K562 (cell line): ENCODE measurements at regions not wholly inside any gene's neighbourhood (a gene's known extent, or its start where the extent isn't known, plus 50 kb on each side); places are given as distances from the start of the nearest gene placed in this dataset.

Experiments
- ATAC-seq: fragments of 200-7000 bp; cut with Tn5 transposase; 3 replicates; pipeline ENCODE4 v1.9.1; 2020; ENCODE audit warnings: moderate library complexity
- BruUV-seq: library from RNA; stranded (reverse); fragments of 400-500 nt; replicated peaks from 2 replicates; lab custom pipeline; 2021; lab: Mats Ljungman, UMichigan
- CTCF ChIA-PET: fragments of 300-600 bp; formaldehyde crosslinking; extraction: SDS; loops from one replicate; lab custom pipeline; 2021; ENCODE audit warnings: low intra/inter-chr PET ratio; lab: Yijun Ruan, JAX
- POLR2A ChIA-PET: fragments of 300-600, 350-650 bp; sonication (Branson Sonifier 250); formaldehyde crosslinking; extraction: SDS; loops from one replicate; lab custom pipeline; 2021; ENCODE audit warnings: antibody characterized with exemption, inconsistent platforms; lab: Yijun Ruan, JAX
- DNase-seq, 4 experiments: peaks; one replicate each; pipeline versions ENCODE4 v3.0.0 to v3.0.0-alpha.2; 2011 to 2018; ENCODE audit warnings: low spot score in 3 of 4, mixed read lengths in 3 of 4; ENCODE audit errors: extremely low read depth in 1 of 4
- FAIRE-seq: peaks from 2 replicates; lab custom pipeline; 2011; peaks lifted over from hg19 to GRCh38; lab: Jason Lieb, UNC
- H2AFZ ChIP-seq: 2 replicates; pipeline ENCODE4 v1.6.0; 2011; ENCODE audit warnings: low read depth, low read length, control low read depth, inconsistent platforms
- H3K27ac ChIP-seq: fragments of 200-600 bp; 3 replicates; pipeline ENCODE4 v1.8.0; 2011; ENCODE audit warnings: low read depth, mild to moderate bottlenecking, control low read depth, inconsistent platforms, low read length, moderate library complexity, mixed read lengths; ENCODE audit errors: extremely low read depth
- H3K27me3 ChIP-seq, 2 experiments: fragments of 300-600 bp in 1 of 2; 2 replicates in 1 of 2; 3 replicates in 1 of 2; pipeline versions ENCODE4 v1.6.0 to v1.8.0; 2011; ENCODE audit warnings: inconsistent platforms in 2 of 2, low read length in 2 of 2, mild to moderate bottlenecking in 1 of 2, mixed read lengths in 1 of 2, moderate library complexity in 1 of 2; ENCODE audit not compliant: control insufficient read depth in 2 of 2, insufficient read depth in 2 of 2
- H3K36me3 ChIP-seq: fragments of 300-600 bp; 3 replicates; pipeline ENCODE4 v1.8.0; 2011; ENCODE audit warnings: mild to moderate bottlenecking, low read length, inconsistent platforms; ENCODE audit not compliant: control insufficient read depth, insufficient read depth
- H3K4me1 ChIP-seq, 2 experiments: fragments of 200-600 bp in 1 of 2; replicated peaks in 1 of 2; 2 replicates in 1 of 2; 3 replicates in 1 of 2; pipeline versions ENCODE4 v1.5.1 to v1.8.0; 2011; ENCODE audit warnings: inconsistent platforms in 2 of 2, low read length in 2 of 2, mild to moderate bottlenecking in 1 of 2, mixed read lengths in 1 of 2, moderate library complexity in 1 of 2; ENCODE audit not compliant: control insufficient read depth in 2 of 2, insufficient read depth in 2 of 2
- H3K4me2 ChIP-seq: 2 replicates; pipeline ENCODE4 v1.6.1; 2011; ENCODE audit warnings: low read length, control low read depth, inconsistent platforms, mixed read lengths; ENCODE audit not compliant: insufficient read depth
- H3K4me3 ChIP-seq: fragments of 200-600 bp; sonication (generic), shearing (Covaris generic); 2 replicates; pipeline ENCODE4 v1.5.1; 2016; ENCODE audit warnings: control low read depth, inconsistent platforms
- H3K79me2 ChIP-seq: fragments of 200-600 bp; 3 replicates; pipeline ENCODE4 v1.8.0; 2011; ENCODE audit warnings: low read length, inconsistent platforms; ENCODE audit not compliant: control insufficient read depth, insufficient read depth
- H3K9ac ChIP-seq, 2 experiments: 2 replicates each; pipeline versions ENCODE4 v1.6.0 to v1.6.1; 2011; ENCODE audit warnings: low read depth in 2 of 2, low read length in 2 of 2, control low read depth in 1 of 2, inconsistent platforms in 1 of 2, mild to moderate bottlenecking in 1 of 2, mixed read lengths in 1 of 2; ENCODE audit not compliant: insufficient read depth in 1 of 2
- H3K9me1 ChIP-seq: one replicate; pipeline ENCODE4 v1.6.0; 2011; ENCODE audit warnings: inconsistent platforms, mild to moderate bottlenecking, low read length, moderate library complexity; ENCODE audit not compliant: control insufficient read depth, insufficient read depth
- H3K9me3 ChIP-seq: replicated peaks from 2 replicates; pipeline ENCODE4 v1.5.1; 2011; ENCODE audit warnings: low read depth, low read length, inconsistent platforms; ENCODE audit not compliant: control insufficient read depth, insufficient read depth
- H4K20me1 ChIP-seq: replicated peaks from 2 replicates; pipeline ENCODE4 v1.6.1; 2011; ENCODE audit warnings: low read length, inconsistent platforms, mixed read lengths; ENCODE audit not compliant: control insufficient read depth, insufficient read depth
- CBX2 ChIP-seq: fragments of 200-600 bp; sonication (generic); IDR thresholded peaks from one replicate; pipeline ENCODE4 v1.6.1; 2012; ENCODE audit warnings: mild to moderate bottlenecking, low read length, inconsistent platforms; ENCODE audit not compliant: insufficient read depth, poor library complexity, severe bottlenecking
- GATAD2A ChIP-seq: fragments of 450-650 bp; IDR thresholded peaks from 2 replicates; pipeline ENCODE4 v1.6.1; 2017
- HDGF ChIP-seq: fragments of 450-650 bp; IDR thresholded peaks from 2 replicates; pipeline ENCODE4 v1.6.1; 2016
- SMARCE1 ChIP-seq: fragments of 450-650 bp; IDR thresholded peaks from 2 replicates; pipeline ENCODE4 v1.7.1; 2016; ENCODE audit warnings: mild to moderate bottlenecking
- TAF7 ChIP-seq: fragments of 450-650 bp; IDR thresholded peaks from 2 replicates; pipeline ENCODE4 v1.6.1; 2016; ENCODE audit warnings: missing genetic modification characterization, missing compliant biosample characterization
- THRAP3 ChIP-seq: fragments of 450-650 bp; IDR thresholded peaks from 2 replicates; pipeline ENCODE4 v1.6.1; 2016; ENCODE audit warnings: mild to moderate bottlenecking, inconsistent platforms, borderline replicate concordance
- TOE1 ChIP-seq, 2 experiments: fragments of 450-650 bp in 1 of 2; sonication (generic) in 1 of 2; formaldehyde crosslinking in 1 of 2; IDR thresholded peaks; 2 replicates each; pipeline versions ENCODE4 v1.7.1 to v1.8.0; 2016 to 2022; ENCODE audit warnings: borderline replicate concordance in 2 of 2, mild to moderate bottlenecking in 2 of 2, antibody characterized with exemption in 1 of 2, inconsistent platforms in 1 of 2, low read depth in 1 of 2, missing genetic modification reagents in 1 of 2, moderate library complexity in 1 of 2
- U2AF1 ChIP-seq: fragments of 200-400 bp; formaldehyde crosslinking; optimal IDR thresholded peaks from 2 replicates; pipeline ENCODE3; 2017; ENCODE audit warnings: mild to moderate bottlenecking, low read depth, low read length, moderate library complexity
- WGBS: fragments of 100-300 bp; shearing (Covaris generic); methylation state at CpG from one replicate; pipeline ENCODE4 v1.1.6; 2016; ENCODE audit warnings: low coverage, mixed read lengths; ENCODE audit not compliant: insufficient coverage; ENCODE audit errors: missing lambda C conversion rate; 5-methylcytosine and 5-hydroxymethylcytosine counted together
- in situ Hi-C: fragments of 300-500 bp; cut with MboI; formaldehyde crosslinking; loops from 4 replicates; pipeline ENCODE4 v1.15.0; 2018; ENCODE audit warnings: inconsistent platforms, mixed read lengths
- intact Hi-C: fragments of 100-400 bp; cut with micrococcal nuclease; formaldehyde crosslinking; loops from 2 replicates; pipeline ENCODE4 v1.14.2; 2022
- TF ChIP-seq, protein P1 (sequence below): fragments of 250-450 bp; sonication (Bioruptor Pico); IDR thresholded peaks from 2 replicates; pipeline ENCODE4 v1.6.1; 2021; ENCODE audit warnings: mild to moderate bottlenecking
- TF ChIP-seq, protein P2 (sequence below): fragments of 450-650 bp; formaldehyde crosslinking; IDR thresholded peaks from 2 replicates; pipeline ENCODE4 v1.4.0; 2022; ENCODE audit warnings: missing genetic modification characterization
- TF ChIP-seq, protein P3 (sequence below): fragments of 250-450 bp; sonication (Bioruptor Pico); IDR thresholded peaks from 2 replicates; pipeline ENCODE4 v1.5.1; 2021; ENCODE audit warnings: mild to moderate bottlenecking

DNA sequence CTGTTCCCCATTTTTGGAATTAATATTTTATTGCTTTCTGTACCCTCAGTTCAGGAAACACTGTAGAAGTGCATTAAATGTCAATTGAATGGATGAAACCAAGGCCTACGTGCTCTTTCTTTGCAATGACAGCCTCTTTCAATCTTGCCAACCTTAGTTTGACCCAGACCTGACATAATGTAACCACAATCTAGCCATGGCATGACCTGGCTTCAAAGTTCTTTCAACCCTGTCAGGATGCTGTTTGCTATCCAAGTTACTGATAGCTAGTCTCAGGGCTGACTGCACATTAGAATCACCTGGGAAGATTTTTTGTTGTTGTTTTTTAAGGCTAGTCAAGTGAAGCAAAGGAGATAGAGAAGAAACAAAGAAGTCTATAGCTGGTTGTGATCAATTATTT, 190.9 kb upstream of the PKDCC start:
- no peaks in the 10 kb centered on the region; a peak in 1 of 5 replicates for H3K27me3 ChIP-seq
- H3K36me3 ChIP-seq, result no peaks in the 10 kb centered on the region
- no peak overlapping the region for H3K4me2 ChIP-seq
- ATAC-seq (no peak), DNase-seq (no peak), FAIRE-seq (no peak)
- H2AFZ ChIP-seq, result no peak overlapping the region
- CTCF ChIA-PET, result no interaction called here
- no peak overlapping the region for H3K27ac ChIP-seq
- H3K9ac ChIP-seq, result no peak overlapping the region
- no peaks in the 10 kb centered on the region for H3K4me1 ChIP-seq
- H3K9me1 ChIP-seq, result no peaks in the 10 kb centered on the region
- 0 out of 2 replicates have a peak, but pooled peaks cover 3% of the 10 kb centered on the region for H4K20me1 ChIP-seq
- POLR2A ChIA-PET, result no interaction called here
- BruUV-seq, result no TSS peak
- intact Hi-C loops, result no loop called here
- no peaks in the 10 kb centered on the region for H3K9me3 ChIP-seq
- WGBS, result 5% methylated on average over 1 of the region's 1 CpG
- in situ Hi-C loops, result loop anchor here (25.0 kb wide), 1 partner anchor 355 kb away; no protein-coding TSS in a partner anchor
- TF ChIP-seq TAF7 (no peak), U2AF1 (no peak), TOE1 (IDR thresholded peaks at IDR 0.05; ENCODE audit: borderline replicate concordance) (no peak), TOE1 (CRISPR knock-in tag; IDR thresholded peaks at IDR 0.05; ENCODE audit: borderline replicate concordance, low read depth) (no peak), GATAD2A (no peak), SMARCE1 (no peak), HDGF (no peak), THRAP3 (no peak), CBX2 (no peak)
- TF ChIP-seq, protein P1, sequence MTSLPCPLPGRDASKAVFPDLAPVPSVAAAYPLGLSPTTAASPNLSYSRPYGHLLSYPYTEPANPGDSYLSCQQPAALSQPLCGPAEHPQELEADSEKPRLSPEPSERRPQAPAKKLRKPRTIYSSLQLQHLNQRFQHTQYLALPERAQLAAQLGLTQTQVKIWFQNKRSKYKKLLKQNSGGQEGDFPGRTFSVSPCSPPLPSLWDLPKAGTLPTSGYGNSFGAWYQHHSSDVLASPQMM (CRISPR knock-in tag), result no peak
- TF ChIP-seq, protein P2, sequence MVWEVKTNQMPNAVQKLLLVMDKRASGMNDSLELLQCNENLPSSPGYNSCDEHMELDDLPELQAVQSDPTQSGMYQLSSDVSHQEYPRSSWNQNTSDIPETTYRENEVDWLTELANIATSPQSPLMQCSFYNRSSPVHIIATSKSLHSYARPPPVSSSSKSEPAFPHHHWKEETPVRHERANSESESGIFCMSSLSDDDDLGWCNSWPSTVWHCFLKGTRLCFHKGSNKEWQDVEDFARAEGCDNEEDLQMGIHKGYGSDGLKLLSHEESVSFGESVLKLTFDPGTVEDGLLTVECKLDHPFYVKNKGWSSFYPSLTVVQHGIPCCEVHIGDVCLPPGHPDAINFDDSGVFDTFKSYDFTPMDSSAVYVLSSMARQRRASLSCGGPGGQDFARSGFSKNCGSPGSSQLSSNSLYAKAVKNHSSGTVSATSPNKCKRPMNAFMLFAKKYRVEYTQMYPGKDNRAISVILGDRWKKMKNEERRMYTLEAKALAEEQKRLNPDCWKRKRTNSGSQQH (CRISPR knock-in tag), result no peak
- TF ChIP-seq, protein P3, sequence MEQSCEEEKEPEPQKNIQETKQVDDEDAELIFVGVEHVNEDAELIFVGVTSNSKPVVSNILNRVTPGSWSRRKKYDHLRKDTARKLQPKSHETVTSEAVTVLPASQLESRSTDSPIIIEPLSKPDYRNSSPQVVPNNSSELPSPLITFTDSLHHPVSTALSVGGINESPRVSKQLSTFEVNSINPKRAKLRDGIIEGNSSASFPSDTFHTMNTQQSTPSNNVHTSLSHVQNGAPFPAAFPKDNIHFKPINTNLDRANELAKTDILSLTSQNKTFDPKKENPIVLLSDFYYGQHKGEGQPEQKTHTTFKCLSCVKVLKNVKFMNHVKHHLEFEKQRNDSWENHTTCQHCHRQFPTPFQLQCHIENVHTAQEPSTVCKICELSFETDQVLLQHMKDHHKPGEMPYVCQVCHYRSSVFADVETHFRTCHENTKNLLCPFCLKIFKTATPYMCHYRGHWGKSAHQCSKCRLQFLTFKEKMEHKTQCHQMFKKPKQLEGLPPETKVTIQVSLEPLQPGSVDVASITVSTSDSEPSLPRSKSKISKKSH (CRISPR knock-in tag), result no peak
- H3K4me3 ChIP-seq, result no peak overlapping the region
- no peaks in the 10 kb centered on the region for H3K79me2 ChIP-seq
